ENCODE measurements at regions not wholly inside any gene's neighbourhood (a gene's known extent, or its start where the extent isn't known, plus 50 kb on each side); places are given as distances from the start of the nearest gene placed in this dataset.

DNA sequence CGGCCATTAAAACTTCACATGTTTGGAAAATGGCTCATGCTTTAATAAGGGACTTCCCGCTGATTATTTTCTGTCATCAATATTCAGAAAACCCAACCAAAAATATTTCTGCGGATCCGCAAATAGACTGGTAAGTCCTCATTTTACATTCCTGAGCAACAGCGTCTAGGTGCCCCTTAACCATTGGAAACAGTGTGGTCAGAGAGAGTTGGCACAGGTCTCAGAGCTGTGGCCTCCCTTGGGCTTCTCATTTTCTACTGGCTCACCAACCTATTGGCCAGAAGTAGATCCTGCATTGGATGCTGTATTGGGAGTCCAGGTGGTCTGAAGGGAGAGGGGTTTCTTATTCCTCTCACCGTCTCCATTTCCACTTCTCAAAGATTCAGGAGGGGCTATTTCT, 348.1 kb upstream of the DCBLD2 start:
- Histone ChIP-seq H3K4me2 (ENCODE audit: control insufficient read depth, insufficient read depth) (no peak overlapping the region), H3K27me3 (replicated peaks in 1 of 2; ENCODE audit: control insufficient read depth in 2 of 2, insufficient read depth in 2 of 2, low read length in 1 of 2) (no peaks in the 10 kb centered on the region), H3K36me3 (ENCODE audit: control insufficient read depth in 2 of 2, insufficient read depth in 2 of 2, low read length in 1 of 2) (no peaks in the 10 kb centered on the region), H3K9ac (ENCODE audit: control insufficient read depth, insufficient read depth, low read length) (no peak overlapping the region), H3K9me3 (replicated peaks; ENCODE audit: control insufficient read depth, insufficient read depth, low read length) (no peaks in the 10 kb centered on the region), H2AFZ (ENCODE audit: control insufficient read depth, low read depth, low read length) (no peak overlapping the region), H4K20me1 (ENCODE audit: control insufficient read depth, insufficient read depth) (no peaks in the 10 kb centered on the region), H3K79me2 (ENCODE audit: control insufficient read depth, insufficient read depth, low read length) (no peaks in the 10 kb centered on the region), H3K27ac (ENCODE audit: control insufficient read depth, insufficient read depth) (no peak overlapping the region), H3K4me1 (ENCODE audit: control insufficient read depth, insufficient read depth, low read length) (no peaks in the 10 kb centered on the region), H3K4me3 (no peak overlapping the region)
- 70% methylated on average over 6 of the region's 6 CpGs for WGBS (ENCODE audit: insufficient coverage, insufficient replicate concordance, low lambda C conversion rate, missing lambda C conversion rate)
- ChIA-PET CTCF (no interaction called here), SMC1A (ENCODE audit: uncharacterized antibody, unreplicated experiment) (no interaction called here), POLR2A (no interaction called here), RAD21 (ENCODE audit: unreplicated experiment) (no interaction called here)
- ATAC-seq (no peak), DNase-seq (ENCODE audit: low read depth, low spot score) (no peak), FAIRE-seq (no peak)
- intact Hi-C loops (cut with micrococcal nuclease; ENCODE audit: unreplicated experiment) (no loop called here), in situ Hi-C loops (cut with MboI) (no loop called here)
- no TSS peak for BruUV-seq (replicated peaks)
- TF ChIP-seq, protein P1, sequence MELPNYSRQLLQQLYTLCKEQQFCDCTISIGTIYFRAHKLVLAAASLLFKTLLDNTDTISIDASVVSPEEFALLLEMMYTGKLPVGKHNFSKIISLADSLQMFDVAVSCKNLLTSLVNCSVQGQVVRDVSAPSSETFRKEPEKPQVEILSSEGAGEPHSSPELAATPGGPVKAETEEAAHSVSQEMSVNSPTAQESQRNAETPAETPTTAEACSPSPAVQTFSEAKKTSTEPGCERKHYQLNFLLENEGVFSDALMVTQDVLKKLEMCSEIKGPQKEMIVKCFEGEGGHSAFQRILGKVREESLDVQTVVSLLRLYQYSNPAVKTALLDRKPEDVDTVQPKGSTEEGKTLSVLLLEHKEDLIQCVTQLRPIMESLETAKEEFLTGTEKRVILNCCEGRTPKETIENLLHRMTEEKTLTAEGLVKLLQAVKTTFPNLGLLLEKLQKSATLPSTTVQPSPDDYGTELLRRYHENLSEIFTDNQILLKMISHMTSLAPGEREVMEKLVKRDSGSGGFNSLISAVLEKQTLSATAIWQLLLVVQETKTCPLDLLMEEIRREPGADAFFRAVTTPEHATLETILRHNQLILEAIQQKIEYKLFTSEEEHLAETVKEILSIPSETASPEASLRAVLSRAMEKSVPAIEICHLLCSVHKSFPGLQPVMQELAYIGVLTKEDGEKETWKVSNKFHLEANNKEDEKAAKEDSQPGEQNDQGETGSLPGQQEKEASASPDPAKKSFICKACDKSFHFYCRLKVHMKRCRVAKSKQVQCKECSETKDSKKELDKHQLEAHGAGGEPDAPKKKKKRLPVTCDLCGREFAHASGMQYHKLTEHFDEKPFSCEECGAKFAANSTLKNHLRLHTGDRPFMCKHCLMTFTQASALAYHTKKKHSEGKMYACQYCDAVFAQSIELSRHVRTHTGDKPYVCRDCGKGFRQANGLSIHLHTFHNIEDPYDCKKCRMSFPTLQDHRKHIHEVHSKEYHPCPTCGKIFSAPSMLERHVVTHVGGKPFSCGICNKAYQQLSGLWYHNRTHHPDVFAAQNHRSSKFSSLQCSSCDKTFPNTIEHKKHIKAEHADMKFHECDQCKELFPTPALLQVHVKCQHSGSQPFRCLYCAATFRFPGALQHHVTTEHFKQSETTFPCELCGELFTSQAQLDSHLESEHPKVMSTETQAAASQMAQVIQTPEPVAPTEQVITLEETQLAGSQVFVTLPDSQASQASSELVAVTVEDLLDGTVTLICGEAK (IDR thresholded peaks at IDR 0.05; ENCODE audit: borderline replicate concordance) = no peak
- TF ChIP-seq SRF (IDR thresholded peaks at IDR 0.05; ENCODE audit: low read depth in 2 of 2, low read length in 2 of 2) = no peak
- no peak for TF ChIP-seq RUNX3 (IDR thresholded peaks at IDR 0.05; ENCODE audit: low read length)
- TF ChIP-seq IKZF2 (IDR thresholded peaks at IDR 0.05) = no peak

DNA sequence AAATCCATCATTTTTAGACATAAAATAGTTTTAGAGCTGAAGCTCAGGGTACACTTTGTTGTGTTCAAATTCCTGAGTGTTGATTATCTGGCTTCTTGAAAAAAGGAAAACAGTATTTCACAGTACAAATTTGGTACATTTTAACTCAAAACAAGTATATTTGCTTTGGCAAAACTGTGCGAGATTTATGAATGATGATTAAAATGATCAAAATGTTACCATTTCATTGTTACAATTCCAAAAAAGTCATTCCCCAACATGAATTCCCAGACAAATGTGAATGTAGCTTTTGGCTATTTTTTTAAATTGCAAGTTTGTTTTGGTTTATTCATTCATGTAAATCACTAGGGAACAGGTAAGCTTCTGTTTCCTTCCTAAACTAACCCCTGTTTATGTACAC, 347.4 kb upstream of the DCBLD2 start:
- Histone ChIP-seq H3K4me1 (ENCODE audit: control insufficient read depth, insufficient read depth, low read length) (no peaks in the 10 kb centered on the region), H3K4me2 (ENCODE audit: control insufficient read depth, insufficient read depth) (no peak overlapping the region), H4K20me1 (ENCODE audit: control insufficient read depth, insufficient read depth) (no peaks in the 10 kb centered on the region), H3K27ac (ENCODE audit: control insufficient read depth, insufficient read depth) (no peak overlapping the region), H3K79me2 (ENCODE audit: control insufficient read depth, insufficient read depth, low read length) (no peaks in the 10 kb centered on the region), H2AFZ (ENCODE audit: control insufficient read depth, low read depth, low read length) (no peak overlapping the region), H3K27me3 (replicated peaks in 1 of 2; ENCODE audit: control insufficient read depth in 2 of 2, insufficient read depth in 2 of 2, low read length in 1 of 2) (no peaks in the 10 kb centered on the region), H3K9me3 (replicated peaks; ENCODE audit: control insufficient read depth, insufficient read depth, low read length) (no peaks in the 10 kb centered on the region), H3K9ac (ENCODE audit: control insufficient read depth, insufficient read depth, low read length) (no peak overlapping the region), H3K36me3 (ENCODE audit: control insufficient read depth in 2 of 2, insufficient read depth in 2 of 2, low read length in 1 of 2) (no peaks in the 10 kb centered on the region), H3K4me3 (no peak overlapping the region)
- BruUV-seq (replicated peaks) = no TSS peak
- 85% methylated on average over 1 of the region's 1 CpG for WGBS (ENCODE audit: insufficient coverage, insufficient replicate concordance, low lambda C conversion rate, missing lambda C conversion rate)
- intact Hi-C loops (cut with micrococcal nuclease; ENCODE audit: unreplicated experiment) (no loop called here), in situ Hi-C loops (cut with MboI) (no loop called here)
- CTCF ChIA-PET = no interaction called here
- POLR2A ChIA-PET = no interaction called here
- FAIRE-seq (no peak), DNase-seq (ENCODE audit: low read depth, low spot score) (no peak), ATAC-seq (no peak)
- RAD21 ChIA-PET (ENCODE audit: unreplicated experiment) = no interaction called here
- SMC1A ChIA-PET (ENCODE audit: uncharacterized antibody, unreplicated experiment) = no interaction called here
- TF ChIP-seq PML (IDR thresholded peaks at IDR 0.05; ENCODE audit: low read length) (no peak), BRCA1 (IDR thresholded peaks at IDR 0.05; ENCODE audit: low read depth, low read length) (no peak), SP1 (IDR thresholded peaks at IDR 0.05; ENCODE audit: low read depth, low read length) (no peak), BHLHE40 (IDR thresholded peaks at IDR 0.05; ENCODE audit: borderline replicate concordance in 1 of 2, low read depth in 2 of 2, low read length in 1 of 2) (no peak), BMI1 (IDR thresholded peaks at IDR 0.05; ENCODE audit: borderline replicate concordance) (no peak), CEBPB (IDR thresholded peaks at IDR 0.05; ENCODE audit: borderline replicate concordance in 1 of 2, low read depth in 2 of 2, low read length in 2 of 2) (no peak), TCF7 (IDR thresholded peaks at IDR 0.05; ENCODE audit: borderline replicate concordance) (no peak), STAT3 (IDR thresholded peaks at IDR 0.05; ENCODE audit: low read depth, low read length) (no peak)
- TF ChIP-seq, protein P2, sequence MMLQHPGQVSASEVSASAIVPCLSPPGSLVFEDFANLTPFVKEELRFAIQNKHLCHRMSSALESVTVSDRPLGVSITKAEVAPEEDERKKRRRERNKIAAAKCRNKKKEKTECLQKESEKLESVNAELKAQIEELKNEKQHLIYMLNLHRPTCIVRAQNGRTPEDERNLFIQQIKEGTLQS (IDR thresholded peaks at IDR 0.05; ENCODE audit: borderline replicate concordance, extremely low read depth, low read depth, low read length) = no peak
- TF ChIP-seq, protein P3, sequence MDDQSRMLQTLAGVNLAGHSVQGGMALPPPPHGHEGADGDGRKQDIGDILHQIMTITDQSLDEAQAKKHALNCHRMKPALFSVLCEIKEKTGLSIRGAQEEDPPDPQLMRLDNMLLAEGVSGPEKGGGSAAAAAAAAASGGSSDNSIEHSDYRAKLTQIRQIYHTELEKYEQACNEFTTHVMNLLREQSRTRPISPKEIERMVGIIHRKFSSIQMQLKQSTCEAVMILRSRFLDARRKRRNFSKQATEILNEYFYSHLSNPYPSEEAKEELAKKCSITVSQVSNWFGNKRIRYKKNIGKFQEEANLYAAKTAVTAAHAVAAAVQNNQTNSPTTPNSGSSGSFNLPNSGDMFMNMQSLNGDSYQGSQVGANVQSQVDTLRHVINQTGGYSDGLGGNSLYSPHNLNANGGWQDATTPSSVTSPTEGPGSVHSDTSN (IDR thresholded peaks at IDR 0.05; ENCODE audit: insufficient replicate concordance, low read depth, low read length) = no peak
